Brain pericyte (primary cell): ENCODE measurements at regions not wholly inside any gene's neighbourhood (a gene's known extent, or its start where the extent isn't known, plus 50 kb on each side); places are given as distances from the start of the nearest gene placed in this dataset.
"Not testable (repeated sequence)": the region's sequence is repeated elsewhere in the genome, so short reads cannot be mapped to it uniquely, and the experiment has no call there.

ENCODE experiments used
- DNase-seq: peaks from one replicate; pipeline ENCODE4 v3.0.0-alpha.2; 2012; ENCODE audit warnings: low read depth, low spot score

DNA sequence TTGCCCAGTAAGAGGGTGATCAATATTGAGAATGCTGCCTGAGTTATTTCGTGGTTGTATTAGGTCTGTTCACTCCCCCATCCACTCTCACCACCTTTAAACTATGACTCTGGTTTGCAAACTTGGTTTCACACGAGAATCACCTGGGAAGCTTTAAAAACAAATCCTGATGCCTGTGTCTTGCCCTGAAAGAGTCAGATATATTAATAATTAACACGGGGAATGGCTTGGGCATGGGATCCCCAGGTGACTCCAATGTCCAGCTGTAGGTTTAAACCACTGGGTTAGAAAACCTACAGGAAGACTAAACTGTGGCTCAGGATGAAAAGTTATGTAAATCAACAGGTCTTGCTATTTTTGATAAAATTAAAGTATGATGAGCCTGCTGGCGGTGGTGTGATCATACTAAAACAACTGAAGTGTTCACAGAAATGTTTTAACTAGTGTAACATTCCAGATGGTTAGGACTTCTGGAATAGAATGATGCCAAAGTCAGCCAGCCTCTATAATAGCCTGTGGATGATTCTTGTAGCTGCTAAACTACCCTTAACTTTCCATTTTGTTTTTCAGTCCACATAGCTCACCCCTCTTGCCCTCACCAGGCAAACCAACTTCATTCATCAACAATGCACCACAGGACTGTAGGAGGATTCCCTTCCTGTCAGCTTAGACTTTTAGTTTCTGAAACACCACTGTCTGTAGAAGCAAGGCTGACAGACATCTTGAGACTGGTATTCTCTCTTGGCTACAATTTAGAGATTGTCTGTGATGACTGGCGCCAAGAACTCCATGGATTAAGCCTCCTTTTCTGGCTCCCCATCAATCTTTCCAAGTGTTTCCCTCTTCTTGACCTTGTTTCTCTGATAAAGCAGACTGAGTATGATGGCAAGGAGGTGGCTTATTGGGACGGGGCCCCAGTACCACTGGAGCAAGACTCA lies 119.1 kb upstream of the ADAMTS9 start:
- DNase-seq = no peak

GRCh38 chr3:64805978-64806377 lies 118.2 kb upstream of the ADAMTS9 start:
- no peak for DNase-seq

- no peak for DNase-seq
These were observed 117.4 kb upstream of the ADAMTS9 start for GRCh38 chr3:64805248-64805647.

GRCh38 chr3:64803469-64803868 lies 115.7 kb upstream of the ADAMTS9 start:
- no peak for DNase-seq

DNA sequence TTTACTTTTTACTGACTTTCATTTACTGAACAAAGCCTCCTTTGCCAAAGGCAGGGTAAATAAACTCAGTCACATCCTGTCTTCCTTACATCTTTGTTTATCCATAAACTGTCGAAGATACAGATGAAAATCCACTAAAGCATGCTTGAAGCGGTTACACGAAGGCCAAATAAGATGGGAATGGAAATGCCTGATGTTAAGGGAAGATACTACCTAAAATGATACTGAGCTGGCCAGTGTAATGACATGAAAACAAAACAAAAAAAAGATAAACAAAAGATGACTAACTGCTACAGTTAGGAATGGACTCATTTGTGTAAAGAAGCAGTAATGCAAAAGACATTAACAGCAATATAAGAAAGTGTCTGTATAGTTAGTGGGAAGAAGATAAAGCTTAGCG lies 114.7 kb upstream of the ADAMTS9 start:
- no peak for DNase-seq

GRCh38 chr3:64801856-64802255 lies 114.1 kb upstream of the ADAMTS9 start:
- DNase-seq = no peak

DNA sequence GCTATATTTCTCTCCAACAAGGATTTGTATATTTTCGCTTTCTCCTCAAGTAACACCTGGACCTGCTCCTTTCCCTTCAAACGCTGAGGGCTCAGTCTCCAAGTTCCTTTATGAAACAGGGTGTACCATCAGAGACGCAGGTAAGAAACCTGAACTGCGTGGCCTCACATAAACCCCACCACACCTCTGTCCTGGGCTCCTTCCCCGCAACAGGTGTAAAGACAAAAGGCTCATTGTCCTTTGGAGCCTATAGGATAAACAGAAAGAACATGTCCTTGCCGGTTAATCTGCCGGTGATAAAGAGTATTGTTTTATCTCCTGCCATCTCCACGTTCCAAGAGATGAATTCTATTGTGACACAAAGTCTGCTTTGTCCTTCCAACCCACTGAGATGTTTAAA lies 111.8 kb upstream of the ADAMTS9 start:
- DNase-seq = no peak

DNA sequence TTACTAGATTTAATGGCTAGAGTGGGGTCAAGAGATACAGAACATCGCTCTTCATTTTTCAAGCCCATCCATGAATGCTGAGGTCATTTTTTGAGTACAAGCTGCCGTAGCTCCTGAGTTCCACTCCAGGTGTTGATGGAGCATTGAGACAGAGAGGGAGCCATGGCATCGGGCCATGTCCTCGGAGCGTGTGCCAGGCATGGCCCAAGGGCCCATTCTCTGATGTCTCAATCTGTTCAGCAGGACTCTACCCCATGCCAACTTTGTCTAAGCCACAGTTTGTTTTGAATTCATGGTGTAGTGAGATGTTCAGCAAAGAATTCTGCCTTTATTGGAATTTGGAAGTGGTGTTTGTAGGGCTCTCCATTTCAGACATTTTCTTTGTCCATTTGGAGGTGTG lies 110.5 kb upstream of the ADAMTS9 start:
- no peak for DNase-seq

DNA sequence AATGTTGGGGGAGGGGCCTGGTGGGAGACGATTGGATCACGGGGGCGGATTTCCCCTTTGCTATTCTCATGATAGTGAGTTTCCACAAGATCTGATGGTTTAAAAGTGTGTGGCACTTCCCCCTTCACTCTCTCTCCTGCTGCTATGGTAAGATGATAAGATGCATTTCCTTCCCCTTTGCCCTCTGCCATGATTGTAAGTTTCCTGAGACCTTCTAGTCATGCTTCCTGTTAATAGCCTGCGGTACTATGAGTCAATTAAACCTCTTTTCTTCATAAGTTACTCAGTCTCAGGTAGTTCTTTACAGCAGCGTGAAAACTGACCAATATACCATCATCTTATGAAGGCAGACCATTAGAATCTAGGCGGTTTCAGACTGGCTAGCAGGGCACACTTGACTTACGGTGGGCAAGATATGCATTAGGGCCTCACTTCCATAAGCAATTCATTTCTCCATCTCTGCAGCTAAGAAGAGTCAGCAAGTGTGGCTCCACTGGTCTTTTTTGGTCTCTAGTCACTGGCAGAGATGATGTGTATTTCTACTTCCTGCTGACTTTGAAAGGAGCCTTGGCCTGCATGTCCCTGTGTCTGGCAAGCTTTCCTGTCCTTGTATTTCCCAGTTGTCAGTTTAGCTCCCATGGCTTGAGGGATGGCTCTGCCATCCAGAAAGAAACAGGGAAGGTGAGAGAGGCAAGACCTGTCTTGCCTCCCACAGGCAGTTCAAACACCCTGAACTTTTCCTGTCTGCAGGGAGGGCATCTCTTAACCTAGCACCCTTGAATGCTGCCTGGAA lies 109.0 kb upstream of the ADAMTS9 start:
- DNase-seq = no peak

DNA sequence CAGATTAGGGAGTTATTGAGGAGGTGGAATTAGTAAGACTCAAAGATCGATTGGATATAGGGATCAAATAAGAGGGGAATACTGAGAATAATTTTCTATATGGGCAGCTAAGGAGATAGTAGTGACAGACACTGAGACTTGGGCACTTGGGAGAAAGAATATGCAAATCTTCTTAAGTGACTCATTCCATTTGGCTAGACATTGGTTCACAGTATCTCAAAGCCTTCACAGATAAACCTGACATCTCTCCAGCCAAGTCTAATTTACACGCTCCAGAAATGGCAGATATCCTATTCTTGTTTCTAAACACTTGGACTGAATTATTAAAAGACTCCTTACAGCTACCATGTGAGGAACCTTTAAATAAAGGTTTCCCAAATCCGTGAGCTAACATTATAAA lies 104.6 kb upstream of the ADAMTS9 start:
- no peak for DNase-seq

DNA sequence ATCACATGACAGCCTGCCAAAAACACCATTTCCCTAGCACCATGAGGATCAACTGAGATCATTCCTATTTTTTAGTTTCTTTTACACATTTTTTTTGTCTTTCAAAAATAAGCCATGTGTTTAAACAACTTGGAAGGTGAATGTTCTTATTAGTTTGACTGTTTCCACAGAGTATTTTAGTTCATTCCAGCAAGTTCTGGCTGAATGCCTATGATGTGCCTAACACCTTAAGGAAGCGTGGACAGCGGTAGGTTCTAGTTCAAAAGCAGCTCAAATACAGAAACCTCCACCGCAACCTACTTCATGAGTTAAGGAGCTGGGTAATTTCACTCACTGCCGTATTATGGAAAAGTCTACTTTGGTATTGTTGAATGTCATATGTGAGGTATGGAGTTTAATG lies 101.3 kb upstream of the ADAMTS9 start:
- no peak for DNase-seq

- no peak for DNase-seq
These were observed 95.4 kb upstream of the ADAMTS9 start for GRCh38 chr3:64783200-64783599.

GRCh38 chr3:64780923-64781322 lies 93.1 kb upstream of the ADAMTS9 start:
- DNase-seq = not testable (repeated sequence)

- no peak for DNase-seq
These were observed 85.3 kb upstream of the ADAMTS9 start for GRCh38 chr3:64773137-64773536.

- peak; percentile 18 for DNase-seq
These were observed 78.6 kb upstream of the ADAMTS9 start for GRCh38 chr3:64766440-64766839.

DNA sequence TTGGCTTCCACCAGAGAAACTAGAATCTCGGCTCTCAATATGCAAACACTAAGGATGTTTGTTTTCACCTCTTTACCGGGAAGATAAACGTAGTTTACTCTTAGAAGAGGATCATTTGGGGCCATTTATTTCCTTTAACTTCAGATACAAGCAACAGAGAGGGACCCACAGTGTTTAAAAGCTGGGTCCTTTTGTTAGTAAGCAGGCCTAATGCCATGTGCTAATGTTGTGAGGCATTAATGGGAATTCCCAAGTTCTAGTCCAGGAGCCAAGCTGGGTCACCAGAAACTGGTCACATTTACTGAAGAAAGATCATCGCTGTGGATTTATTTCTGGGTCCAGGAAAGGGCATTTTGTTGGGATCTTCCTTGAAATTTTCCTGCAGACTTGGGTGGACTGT lies 78.1 kb upstream of the ADAMTS9 start:
- no peak for DNase-seq

DNA sequence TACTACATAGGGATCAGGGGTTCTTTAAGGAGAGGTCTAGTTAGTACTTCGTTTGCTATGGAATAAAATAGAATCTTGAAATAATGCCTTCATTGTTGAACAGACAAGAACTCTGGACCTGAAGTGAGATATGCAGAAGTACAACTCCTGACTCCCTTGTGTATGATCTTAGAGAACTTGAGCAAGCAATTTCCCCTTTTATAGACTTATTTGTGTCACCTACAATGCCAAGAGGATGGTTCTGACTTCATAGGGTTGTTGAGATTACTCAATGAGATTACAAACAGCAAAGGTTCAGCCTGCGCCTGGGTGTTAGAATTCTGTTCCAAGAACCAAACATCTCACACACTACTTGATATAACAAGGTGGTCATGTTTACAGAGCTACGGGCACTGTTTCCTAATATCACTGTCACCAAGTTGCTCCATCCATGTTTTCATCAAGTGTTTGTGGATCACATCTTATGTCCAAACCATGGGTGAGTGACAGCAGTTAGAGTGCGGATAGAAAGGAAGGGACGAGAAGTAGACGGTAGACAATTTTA lies 76.7 kb upstream of the ADAMTS9 start:
- no peak for DNase-seq

- no peak for DNase-seq
These were observed 76.2 kb upstream of the ADAMTS9 start for GRCh38 chr3:64763980-64764379.

DNA sequence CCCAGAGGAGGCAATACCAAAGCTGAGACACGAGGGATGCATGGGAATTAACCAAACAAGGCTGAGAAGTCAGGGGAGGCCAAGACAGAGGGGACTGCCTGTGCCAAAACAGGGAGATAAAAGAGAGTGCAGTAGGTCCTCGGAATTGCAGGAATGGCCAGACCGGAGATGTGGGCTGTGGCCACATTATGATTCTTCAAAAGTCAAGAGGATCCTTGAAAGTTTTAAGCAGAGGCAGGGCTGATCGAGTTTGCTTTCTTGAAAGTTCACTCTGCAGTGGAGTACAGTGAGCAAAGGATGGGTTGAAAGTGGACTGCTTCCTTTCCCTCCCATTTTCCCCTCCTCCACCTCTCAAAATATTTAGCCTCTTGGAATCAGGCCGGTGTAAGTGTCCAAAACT lies 73.9 kb upstream of the ADAMTS9 start:
- no peak for DNase-seq

- no peak for DNase-seq
These were observed 72.5 kb upstream of the ADAMTS9 start for GRCh38 chr3:64760258-64760657.

- DNase-seq = no peak
These were observed 72.0 kb upstream of the ADAMTS9 start for GRCh38 chr3:64759811-64760210.

DNA sequence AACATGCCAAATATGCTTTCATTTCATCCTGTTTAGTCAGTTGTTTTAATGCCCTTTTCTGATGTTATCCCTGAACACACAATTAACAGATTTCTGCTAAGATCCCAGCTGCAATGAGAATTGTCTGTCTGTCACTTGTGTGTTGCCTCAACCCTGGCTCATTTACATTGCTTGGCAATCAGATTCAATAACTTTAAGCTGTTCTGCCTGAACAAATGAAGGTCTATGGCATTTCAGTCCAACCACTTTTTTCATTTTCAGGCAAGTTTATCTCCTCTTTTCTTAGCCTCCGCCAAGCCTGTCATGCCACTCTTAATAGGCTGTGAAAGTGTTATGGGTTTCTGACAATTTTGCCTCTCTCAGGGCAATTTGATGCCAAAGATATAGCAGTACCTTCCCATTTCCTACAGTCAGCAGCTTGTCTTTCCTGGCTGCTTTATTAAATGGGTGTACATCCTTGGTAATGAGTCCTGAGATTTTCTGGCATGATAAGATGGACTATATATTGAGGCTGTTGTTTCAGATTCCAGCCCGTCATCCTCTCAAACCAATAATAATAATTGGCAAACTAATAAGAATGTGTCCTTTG lies 68.7 kb upstream of the ADAMTS9 start:
- DNase-seq = no peak
